ENCODE measurements at regions not wholly inside any gene's neighbourhood (a gene's known extent, or its start where the extent isn't known, plus 50 kb on each side); places are given as distances from the start of the nearest gene placed in this dataset.
A peak's percentile ranks its signal among the peaks of the same experiment; 100 is the strongest.

DNA sequence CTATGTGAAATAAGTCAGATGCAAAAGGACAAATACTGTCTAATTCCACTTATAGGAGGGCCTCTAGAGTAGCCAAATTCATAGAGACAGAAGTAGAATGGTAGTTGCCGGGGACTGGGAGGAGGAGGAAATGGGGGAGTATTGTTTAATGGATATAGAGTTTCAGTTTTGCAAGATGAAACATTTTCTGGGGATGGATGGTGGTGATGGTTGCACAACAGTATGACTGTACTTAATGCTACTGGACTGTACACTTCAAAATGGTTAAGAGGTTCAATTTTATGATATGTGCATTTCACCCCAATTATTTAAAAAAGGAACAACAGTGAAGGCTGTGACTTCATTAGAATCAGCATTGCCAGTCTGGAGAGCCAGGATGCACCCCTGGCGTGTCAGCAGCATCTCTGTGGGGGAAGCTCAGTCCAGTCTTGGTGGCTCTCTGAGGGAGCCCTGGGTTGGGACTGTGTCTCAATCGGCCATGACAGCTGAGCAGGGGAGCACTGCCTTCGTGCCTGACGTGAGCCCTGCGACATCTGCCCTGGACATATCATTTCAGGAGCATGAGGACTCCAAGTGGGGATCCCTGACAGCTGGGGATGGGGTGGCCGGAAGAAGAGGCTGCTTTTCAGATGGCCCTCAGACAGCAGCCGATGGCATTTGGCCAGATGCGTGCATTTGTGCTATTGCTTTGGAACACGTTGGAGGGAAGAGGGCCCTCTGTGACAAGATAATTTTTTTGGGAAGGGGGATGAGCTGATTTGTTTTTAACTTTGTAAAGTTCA is 130.8 kb upstream of the STC2 start:
- no peak for DNase-seq

DNA sequence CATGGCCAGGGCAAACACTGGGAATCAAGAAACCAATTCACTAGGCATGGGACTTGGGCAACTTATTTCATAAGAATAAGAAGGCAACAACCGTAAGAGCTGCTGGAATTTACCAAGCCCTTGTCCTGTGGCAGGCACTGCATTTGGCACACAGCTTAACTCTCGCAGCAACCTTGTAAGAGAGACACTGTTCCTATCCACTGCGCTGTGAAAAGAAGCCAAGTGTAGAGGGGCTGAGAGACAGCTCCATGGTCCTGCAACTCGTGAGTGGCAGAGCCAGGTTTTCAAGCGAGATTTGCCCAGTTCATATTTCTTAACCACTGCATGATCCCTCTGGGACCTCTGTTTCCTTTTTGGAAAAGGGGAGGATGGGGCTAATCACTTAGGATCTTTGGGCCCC is 129.3 kb upstream of the STC2 start:
- DNase-seq = no peak

DNA sequence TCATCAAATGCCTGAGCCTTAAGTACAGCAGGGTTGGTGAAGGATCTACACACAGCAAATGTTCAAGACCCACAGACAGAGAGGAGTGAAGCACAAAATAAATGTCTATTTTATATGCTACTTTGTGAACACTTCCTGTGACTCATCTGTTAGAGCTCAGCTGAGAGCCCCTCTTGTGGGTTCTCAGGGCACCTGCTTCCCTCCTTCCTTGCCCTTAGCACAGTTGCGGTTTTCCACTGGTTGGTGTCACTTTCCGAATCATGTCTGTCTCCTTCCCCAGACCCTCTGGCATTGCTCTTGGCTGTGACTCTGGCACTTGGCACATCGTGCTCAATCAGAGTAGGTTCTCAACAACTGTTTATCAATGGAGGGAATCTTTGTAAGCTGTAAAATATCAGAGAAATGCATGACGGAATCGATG is 128.5 kb upstream of the STC2 start:
- no peak for DNase-seq

DNA sequence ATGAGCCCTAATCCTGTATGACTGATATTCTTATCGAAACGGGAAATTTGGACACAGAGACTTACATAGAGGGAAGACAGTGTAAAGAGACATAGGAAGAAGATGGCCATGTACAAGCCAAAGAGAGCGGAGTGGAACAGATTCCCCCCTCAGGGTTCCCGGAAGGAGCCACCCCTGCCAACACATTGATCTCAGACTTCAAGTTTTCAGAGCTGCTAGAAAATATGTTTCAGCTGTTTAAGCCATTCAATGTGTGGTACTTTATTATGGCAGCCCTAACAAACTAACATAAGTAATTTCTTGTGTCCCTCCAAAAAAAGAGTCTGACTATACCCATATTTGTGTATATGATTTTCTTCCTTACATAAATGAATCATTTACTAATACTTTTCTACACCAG is 128.0 kb upstream of the STC2 start:
- DNase-seq = no peak

DNA sequence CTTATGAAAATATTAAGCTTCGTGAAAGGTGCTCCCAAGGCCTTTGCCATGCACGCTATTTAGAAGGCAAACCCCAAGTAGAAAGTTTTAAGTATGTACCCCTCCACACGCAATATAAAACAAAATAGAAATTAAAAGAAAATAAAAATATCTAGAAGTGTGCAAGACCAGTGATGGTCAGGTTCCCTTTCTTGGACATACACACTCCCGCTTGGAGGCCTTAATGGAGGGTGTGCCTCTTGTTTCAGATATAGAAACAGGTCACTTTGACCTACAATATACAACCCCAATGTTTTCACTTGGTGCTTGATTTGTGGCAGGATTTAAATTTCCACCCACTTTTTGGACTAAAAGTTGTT is 127.4 kb upstream of the STC2 start:
- no peak for DNase-seq

DNA sequence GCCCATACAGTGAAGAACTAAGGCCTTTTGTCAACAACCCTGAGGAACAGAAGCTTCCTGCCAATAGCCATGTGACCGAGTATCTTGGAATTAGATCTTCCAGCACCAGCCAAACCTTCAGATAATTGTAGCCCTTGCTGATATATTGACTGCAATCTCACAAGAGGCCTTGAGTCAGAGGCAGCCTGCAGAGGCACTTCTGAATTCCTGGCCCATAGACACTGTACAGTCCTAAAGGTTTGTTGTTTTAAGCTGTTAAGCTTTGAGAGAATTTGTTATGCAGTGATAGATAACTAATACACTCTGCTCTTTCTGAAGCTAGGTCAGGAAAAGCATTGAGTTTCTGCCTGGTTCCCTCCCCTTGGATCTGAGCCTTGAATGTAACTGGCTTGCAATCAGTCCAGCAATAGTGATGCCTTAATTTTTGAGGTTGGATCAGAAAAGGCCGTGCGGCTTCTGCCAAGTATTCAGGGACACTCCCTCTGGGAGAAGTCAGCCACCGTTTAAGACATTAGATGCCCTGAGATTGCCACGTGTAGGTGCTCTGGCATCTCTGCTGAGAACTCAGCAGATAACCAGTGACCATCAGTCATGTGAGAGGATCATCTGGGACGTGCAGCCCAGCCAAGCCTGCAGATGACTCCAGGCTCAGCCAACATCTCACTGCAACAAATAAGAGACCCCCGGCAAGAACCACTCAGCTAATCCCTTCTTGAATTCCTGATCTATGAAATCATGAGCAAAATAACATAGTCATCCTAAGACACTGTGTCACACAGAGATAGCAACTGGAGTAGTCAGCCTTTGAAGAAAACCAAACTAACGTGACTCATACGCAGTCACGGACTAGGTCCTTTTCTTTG is 126.8 kb upstream of the STC2 start:
- DNase-seq = no peak

DNA sequence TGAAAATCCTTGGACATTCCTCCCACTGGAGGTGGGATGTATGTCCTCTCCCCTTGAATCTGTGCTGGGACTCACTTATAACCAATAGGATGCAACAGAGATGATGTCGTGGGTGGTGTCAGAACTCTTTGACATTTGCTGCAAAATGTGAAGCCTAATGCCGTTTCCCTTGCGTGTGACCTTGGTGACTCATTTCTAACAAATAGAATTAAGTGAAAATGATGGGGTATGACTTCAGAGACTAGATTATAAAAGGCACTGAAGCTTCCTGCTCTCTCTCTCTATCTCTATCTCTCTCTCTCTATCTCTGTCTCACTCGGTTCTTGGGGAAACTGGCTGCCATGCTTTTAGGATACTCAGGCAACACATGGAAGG is 126.1 kb upstream of the STC2 start:
- no peak for DNase-seq

DNA sequence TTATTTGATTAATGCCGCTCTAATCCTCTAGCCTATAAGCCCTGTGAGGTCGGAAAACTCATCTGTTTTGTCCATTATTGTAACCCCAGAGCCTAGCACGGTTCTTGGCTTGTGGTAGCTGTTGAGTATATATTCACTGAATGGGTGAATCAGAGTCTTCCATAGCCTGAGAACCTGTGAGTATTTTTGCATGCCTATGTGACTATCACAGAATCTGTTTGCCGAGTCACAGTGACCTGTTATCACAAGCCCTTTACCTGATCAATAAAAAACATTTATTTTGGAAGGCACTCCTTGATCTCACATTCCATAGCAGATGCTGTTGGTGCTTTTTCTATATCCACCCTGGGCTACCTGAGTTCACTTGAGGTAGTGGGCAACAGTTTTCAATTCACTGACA is 125.0 kb upstream of the STC2 start:
- DNase-seq = no peak

DNA sequence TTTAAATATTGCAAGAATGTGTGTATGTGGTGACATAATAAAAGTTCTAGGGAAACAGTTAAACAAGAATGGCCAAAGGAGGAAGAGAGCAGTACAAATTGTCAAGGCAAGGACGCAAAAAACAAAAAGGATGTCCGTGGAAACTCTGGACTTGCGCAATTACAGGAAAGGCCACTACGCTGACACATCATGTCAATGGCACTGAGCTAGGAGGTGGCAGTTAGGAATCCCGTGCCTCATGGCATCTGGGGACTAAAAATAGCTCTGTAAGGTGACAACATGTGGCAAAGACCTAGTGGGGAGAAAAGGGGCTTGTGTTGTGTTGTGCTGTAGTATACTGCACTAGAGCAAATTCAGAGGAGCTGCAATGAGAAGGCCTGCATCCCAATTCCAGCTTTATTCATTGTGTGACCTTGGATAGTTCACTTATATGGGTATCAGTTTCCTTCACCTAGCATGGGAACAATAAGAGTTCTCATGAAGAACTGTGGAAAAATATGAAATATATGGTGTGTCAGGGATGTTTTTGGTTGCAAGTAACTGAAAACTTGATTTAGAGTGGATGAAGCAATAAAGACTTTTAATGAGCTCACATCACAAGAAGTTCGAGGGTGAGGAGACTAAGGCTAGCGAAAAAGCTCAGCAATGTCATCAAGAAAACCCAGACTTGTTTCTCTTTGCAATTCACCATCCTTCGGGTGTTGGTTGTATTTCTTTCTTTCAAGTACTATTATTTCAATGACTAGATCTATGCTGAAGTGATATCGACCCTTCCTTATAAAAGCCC is 124.1 kb upstream of the STC2 start:
- DNase-seq = no peak

DNA sequence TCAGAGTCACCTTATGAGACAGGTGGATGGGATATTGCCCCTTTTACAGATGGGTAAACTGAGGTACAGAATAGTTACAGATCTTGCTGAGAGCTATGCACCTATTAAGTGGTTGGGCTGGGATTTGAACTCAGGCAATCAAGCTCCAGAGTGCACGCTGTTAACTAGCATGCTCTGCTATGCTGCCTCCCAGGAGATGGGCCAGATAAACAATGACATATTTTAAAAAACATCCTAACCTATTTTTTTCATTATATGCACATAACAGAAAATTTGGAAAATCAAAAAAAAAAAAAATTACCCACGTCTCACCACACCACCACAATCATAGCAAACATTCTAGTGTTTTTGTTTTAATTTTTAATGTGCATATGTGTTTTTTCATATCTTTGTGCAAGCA is 123.4 kb upstream of the STC2 start:
- no peak for DNase-seq

DNA sequence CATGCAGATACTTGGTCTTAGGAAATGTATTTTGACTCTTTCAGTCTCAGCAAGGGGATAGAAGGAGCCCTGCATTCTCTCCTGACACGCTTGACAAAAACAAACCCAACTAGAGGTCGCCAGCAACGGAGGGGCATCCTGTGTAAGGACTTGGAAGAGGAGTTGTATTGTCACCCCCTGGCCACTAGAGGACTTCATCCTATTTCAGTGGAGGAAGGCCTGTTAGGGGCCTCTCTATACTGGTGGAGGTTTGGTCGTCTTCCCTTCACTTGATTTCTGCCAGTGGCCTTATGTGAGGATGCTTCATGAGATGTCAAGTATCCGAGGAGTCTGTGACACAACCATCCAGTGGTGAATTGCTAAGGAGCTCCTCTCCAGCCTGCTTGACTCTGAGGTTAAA is 122.8 kb upstream of the STC2 start:
- DNase-seq = peak in 1 of 2 experiments; percentile 4

DNA sequence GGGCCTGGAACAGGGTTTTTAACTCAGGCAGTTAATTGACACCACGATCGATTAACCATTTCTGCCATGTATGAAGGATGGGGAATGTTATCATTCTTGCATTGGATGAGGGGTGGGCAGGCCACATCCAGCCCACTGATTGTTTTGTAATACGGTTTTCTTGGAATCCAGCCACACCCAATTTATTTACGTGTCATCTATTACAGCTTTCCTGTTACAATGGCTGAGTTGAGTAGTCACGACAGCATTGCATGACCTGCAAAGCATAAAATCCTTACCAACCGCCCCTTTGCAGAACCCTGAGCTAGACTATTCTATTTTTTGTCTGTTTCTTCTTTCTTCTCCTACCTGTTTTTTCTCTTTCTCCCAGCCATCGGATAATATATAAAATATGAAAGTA is 122.0 kb upstream of the STC2 start:
- DNase-seq = no peak

DNA sequence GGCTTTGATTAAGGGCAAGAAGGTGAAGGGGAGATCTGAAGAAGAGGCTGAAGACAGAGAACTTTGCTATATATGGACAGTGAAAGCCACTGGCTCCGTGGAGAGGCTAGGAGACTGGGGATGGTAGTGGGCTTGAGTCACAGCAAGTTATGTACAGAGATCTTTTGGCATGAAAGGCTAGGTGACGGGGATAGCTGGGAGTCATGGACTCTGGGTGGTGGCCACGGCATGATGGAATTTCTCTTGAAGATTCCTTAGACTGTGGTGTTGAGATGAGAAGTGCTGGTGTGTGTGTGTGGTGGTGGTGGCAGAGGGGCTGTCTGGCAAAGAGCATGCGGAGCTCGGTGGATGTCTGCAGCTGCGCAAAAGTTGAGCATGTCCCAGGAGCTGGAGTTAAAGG is 120.6 kb upstream of the STC2 start:
- no peak for DNase-seq

DNA sequence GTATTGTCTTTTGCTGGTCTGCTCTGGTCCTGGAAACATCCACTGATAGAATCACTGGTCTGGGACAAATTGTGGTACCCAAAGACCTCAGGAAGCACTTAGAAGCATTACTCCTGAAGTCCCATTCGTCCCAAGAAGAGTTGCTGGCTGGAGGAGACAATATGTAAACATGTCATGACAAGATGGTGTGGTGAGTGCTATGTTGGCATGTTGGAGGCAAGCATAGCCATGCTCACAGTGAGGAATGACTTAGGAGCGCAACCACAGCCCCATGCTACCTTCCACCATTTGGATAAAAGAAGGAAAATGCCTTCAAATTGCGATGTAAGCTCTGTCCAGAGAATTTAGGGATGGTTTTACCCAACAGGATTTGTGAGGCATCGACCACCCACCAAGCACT is 115.8 kb upstream of the STC2 start:
- no peak for DNase-seq

DNA sequence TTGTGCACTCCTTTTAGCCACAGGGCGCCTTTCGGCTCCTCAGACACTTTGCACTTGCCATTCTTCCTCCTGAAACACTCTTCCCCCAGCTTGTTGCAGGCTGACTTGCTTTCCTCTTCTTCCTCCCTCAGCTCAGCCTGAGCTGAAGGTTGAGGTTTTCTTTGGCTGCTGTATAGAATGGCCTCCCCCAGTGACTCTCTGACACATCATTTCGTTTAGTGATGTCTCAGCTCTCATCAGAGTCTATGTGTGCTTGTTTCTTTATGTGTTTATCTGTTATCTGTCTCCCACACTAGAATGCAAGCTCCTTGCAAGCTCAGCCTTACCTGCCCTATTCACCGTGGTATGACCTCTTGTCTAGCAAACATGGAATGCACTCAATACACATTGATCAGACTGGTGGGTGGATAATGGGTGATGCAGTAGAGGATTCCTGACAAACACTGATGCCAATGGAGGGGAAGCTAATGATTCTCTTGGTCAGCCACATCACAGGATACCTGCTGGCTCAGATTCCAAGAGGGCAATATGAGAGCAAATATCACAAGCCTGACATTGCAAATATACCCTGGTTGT is 112.9 kb upstream of the STC2 start:
- DNase-seq = no peak

DNA sequence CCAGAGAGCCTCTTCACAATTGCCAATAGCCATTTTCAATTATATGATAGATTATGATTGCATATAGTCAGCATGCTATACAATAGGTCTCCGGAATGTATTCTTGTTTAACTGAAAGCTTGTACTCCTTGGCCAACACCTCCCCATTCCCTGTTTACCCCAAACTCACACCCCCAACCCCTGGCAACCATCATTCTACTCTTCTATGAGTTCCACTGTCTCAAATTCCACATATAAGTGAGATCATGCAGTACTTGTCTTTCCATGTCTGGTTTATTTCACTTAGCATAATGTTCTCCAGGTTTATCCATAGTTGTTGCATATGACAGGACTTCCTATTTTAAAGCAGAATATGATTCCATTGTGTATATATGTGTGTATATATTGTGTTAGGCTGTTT is 110.7 kb upstream of the STC2 start:
- no peak for DNase-seq

DNA sequence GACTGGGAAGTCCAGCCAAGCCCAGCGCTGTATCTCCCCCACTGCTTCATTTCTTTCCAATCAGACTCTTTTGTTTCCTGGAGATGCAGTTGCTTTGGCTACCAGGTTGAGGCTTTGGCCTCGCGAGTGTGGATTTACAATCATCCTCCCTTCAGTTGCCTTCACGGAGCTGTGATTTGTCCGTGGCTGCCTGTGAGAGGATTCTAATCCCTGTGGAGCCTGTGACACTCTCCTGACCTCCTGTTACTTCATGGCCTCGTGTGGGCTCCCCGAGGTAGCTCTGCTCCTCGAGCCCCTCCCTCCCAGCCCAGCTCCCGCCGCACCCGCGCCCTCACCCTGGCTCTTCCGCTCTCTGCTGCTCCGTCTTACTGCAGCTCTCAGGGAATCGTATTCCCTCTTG is 107.2 kb upstream of the STC2 start:
- DNase-seq = no peak

DNA sequence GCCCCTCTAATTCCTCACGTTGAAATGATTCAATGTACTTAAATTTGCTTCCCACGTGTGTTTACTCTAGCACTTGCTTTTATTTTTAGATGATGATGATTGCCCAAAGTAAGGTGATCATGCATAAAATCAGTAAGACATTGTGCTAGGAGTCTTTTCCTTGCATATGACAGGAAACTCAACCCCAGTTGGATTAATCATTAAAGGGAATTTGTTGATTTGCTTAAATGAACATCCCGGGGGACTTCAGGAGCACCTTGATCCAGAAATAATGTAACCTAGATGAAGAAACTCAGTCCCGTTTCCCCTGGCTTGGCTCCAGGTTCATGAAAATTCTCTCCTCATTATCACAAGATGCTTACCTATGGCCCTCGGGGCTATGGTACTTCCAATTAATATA is 106.1 kb upstream of the STC2 start:
- DNase-seq = peak; percentile 2 to 18

DNA sequence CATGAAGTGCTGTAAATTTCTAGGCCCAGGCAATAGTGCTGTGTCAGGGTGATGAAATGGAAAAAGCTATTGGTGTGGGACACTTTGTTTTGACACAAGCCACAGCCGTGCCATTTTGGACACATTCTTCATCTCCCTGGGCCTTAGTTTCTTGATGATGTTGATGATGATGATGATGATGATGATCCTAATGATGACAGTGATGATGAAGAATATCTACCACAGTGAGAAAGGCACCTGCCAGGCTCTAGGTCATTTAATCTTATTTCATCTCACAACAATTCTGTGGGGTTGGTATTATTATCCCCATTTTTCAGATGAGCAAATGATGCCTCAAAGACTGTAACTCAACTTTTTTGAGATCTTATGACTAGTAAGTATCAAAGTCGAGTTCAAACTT is 102.2 kb upstream of the STC2 start:
- no peak for DNase-seq

DNA sequence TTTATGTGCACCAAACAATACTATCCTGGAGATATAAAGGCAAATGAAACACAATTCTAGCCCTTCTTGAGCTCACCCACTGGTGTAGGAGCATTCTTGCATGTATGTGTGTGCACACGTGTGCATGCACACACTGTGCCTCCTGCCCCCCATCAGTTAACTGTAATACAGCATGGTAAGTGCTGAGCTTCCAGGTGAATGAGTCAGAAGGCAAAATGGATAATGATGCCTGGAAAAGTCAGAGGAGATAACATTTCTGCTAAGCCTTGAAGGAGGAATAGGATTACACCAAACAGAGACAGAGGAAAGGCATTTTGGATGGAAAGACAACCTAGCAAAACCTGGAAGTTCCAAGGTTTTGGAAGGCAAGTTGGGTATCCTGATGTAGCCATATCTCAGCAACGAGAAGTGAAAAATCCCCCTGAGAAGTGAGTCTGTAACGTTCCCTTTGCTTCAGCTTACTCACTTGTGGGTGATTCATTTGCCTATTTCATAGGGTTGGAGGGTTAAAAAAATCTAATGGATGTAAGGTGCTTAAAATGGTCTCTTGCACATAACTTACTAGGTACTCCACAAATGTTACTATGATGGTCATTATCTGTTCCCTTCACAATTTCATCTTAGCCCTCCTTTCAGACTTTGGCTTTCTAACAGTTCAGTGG is 101.4 kb upstream of the STC2 start:
- DNase-seq = no peak

DNA sequence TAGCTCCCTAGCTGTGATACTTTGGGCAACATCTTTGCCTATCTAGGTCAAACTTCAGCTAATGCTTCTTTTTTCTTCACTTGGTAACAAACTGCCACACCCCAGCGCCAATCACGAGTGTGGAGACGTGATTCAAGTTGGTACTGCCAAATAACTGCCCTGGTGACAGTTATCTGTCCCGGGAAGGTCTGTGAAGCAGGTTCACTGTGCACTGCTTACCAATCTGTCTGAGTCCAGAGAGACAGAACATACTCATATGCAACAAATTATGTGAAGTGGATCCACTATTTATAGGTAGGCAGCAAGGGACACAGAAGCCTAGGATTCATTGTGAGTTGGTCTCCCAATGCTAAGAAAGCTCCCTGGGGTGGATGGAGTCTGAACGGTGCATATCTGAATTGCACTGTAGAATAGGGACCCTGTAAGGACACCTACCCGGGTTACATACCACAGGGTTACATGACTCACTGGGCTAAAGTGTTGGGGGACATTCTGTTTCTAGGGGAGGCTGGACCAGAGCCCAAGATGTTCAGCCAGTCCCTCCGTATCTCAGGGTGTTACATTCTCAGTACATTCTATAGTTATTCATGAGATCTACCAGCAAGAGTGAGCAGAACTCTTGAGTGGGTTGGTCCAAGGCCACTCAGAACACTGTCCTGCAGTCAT is 95.4 kb upstream of the STC2 start:
- DNase-seq = no peak

DNA sequence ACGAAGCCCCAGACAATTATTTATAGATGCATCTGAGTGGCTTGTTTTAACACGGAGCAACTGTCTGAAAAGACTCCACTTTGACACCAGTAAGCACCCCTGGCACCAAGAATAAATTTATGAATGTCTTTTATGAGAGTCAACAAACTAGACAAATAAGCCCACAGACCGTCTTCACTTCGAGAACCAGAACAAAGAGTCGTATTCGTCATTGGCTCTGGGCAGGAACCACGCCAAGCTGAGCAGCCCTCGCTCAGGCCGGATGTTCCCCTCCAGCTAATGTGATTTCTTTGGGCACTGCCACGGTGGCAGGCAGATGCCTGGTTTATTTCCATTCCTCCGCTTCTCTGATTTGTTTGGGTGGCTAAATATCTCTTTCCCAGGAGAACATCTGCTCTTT is 91.9 kb upstream of the STC2 start:
- no peak for DNase-seq

Data from NCI-H526 (cell line).